Ovary (tissue), 7 donors: ENCODE measurements at regions not wholly inside any gene's neighbourhood (a gene's known extent, or its start where the extent isn't known, plus 50 kb on each side); places are given as distances from the start of the nearest gene placed in this dataset.

Experiments
- DNase-seq, 5 donors: peaks; one replicate each; pipeline ENCODE4 v3.0.0-alpha.2; 2019 to 2020
- H3K27ac ChIP-seq, 2 donors: fragments of 200-600 bp; one replicate each; pipeline versions ENCODE4 v1.5.1 to v1.8.0; 2019 to 2022
- H3K27me3 ChIP-seq: fragments of 200-600 bp; one replicate; pipeline ENCODE4 v1.8.0; 2022
- H3K36me3 ChIP-seq: fragments of 200-600 bp; sonication (generic); one replicate; pipeline ENCODE4 v1.5.1; 2019
- H3K4me1 ChIP-seq: one replicate; pipeline ENCODE4 v1.8.1; 2013; ENCODE audit warnings: mild to moderate bottlenecking, moderate library complexity; ENCODE audit not compliant: insufficient read depth
- H3K4me3 ChIP-seq: fragments of 200-600 bp; sonication (generic); one replicate; pipeline ENCODE4 v1.5.1; 2017
- H3K9me3 ChIP-seq, 2 donors: fragments of 200-600 bp in 1 of 2; sonication (generic) in 1 of 2; one replicate each; pipeline versions ENCODE4 v1.5.1 to v1.8.1; 2013 to 2019; ENCODE audit warnings: mild to moderate bottlenecking in 1 of 2, moderate library complexity in 1 of 2
- EP300 ChIP-seq: sonication (generic); formaldehyde crosslinking; IDR thresholded peaks from one replicate; pipeline ENCODE4 v1.6.1; 2017; ENCODE audit warnings: antibody characterized with exemption
- POLR2A ChIP-seq: fragments of 450-650 bp; IDR thresholded peaks from one replicate; pipeline ENCODE4 v1.6.1; 2017; ENCODE audit warnings: antibody characterized with exemption, mild to moderate bottlenecking, moderate library complexity
- WGBS, 3 donors: extraction: QIAGEN DNeasy Blood & Tissue Kit in 1 of 3; methylation state at CpG; one replicate each; pipeline versions ENCODE4 v1.1.5 to v1.1.7; 2013 to 2017; 5-methylcytosine and 5-hydroxymethylcytosine counted together
- intact Hi-C, 4 donors: fragments of 100-400 bp; cut with DNase I; formaldehyde crosslinking; loops; one replicate each; pipeline versions ENCODE4 v1.11.0 to v1.15.1; 2022 to 2023
- TF ChIP-seq, protein P1 (sequence below), 3 donors: fragments of 450-650 bp in 2 of 3; fragments of 200-600 bp in 1 of 3; IDR thresholded peaks; one replicate each; pipeline versions ENCODE4 v1.5.1 to v1.8.0; 2016 to 2022; ENCODE audit warnings: antibody characterized with exemption in 3 of 3, mild to moderate bottlenecking in 1 of 3
- donor health status: DM: no; HTN: no; CAD: no; lungs with moderate emphysema.
- donor health status: DM: no; HTN: no; CAD: no.
- donor health status: Bipolar disorder and iron deficiency.
- donor health status: DM: no; HTN: no; CAD: no.
- donor health status: DM: yes; HTN: yes; CAD: no.

DNA sequence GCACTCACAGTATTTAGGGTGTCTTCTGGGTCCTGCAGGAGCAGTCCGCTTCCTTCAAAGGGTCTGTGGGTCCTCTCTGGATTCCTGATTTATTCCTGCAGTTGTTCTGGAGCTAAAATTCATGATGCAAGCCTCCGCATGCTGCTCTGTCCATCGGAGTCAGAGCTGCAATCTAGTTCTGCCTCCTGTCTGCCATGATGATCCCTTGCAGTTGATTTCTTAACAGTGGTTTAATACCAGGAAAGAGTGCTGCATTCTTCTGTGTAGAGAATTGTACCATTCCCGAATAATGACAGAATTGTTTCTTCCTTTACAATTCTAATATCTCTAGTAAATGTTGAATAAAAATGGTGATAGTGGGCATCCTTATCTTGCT lies 72.0 kb upstream of the B3GAT2 start:
- Histone ChIP-seq H3K4me1 (peaks cover 2% of the 10 kb centered on the region), H3K36me3 (no peaks in the 10 kb centered on the region), H3K4me3 (no peak overlapping the region), H3K27ac (no peak overlapping the region), H3K27me3 (no peaks in the 10 kb centered on the region), H3K9me3 (no peaks in the 10 kb centered on the region)
- no peak for TF ChIP-seq POLR2A
- no peak for TF ChIP-seq EP300
- TF ChIP-seq, protein P1, sequence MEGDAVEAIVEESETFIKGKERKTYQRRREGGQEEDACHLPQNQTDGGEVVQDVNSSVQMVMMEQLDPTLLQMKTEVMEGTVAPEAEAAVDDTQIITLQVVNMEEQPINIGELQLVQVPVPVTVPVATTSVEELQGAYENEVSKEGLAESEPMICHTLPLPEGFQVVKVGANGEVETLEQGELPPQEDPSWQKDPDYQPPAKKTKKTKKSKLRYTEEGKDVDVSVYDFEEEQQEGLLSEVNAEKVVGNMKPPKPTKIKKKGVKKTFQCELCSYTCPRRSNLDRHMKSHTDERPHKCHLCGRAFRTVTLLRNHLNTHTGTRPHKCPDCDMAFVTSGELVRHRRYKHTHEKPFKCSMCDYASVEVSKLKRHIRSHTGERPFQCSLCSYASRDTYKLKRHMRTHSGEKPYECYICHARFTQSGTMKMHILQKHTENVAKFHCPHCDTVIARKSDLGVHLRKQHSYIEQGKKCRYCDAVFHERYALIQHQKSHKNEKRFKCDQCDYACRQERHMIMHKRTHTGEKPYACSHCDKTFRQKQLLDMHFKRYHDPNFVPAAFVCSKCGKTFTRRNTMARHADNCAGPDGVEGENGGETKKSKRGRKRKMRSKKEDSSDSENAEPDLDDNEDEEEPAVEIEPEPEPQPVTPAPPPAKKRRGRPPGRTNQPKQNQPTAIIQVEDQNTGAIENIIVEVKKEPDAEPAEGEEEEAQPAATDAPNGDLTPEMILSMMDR (IDR thresholded peaks at IDR 0.05): no peak
- 89 to 92% (median 91%) methylated on average over 4 of the region's 4 CpGs for WGBS, 3 donors
- no peak for DNase-seq
- intact Hi-C loops: no loop called here

DNA sequence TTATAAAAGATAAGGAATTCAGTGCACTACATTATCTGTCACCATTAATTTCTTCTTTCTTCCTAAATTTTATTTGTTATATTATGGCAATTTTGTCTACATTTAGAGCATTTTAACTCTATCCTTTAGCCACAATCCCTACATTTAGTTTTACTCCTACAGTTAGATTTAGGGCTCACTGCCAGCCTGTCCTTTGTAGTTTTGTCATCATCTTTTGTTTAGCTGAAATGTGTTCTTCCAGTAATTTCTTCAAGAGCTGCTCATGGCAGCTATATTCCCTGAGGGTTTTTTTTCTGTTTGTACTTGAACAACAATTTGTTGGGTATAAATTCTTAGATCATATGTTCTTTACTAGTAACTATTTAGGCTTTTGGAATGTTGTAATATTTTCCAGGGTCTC lies 72.7 kb upstream of the B3GAT2 start:
- no peak for DNase-seq
- no peaks in the 10 kb centered on the region for H3K27me3 ChIP-seq
- H3K36me3 ChIP-seq: no peaks in the 10 kb centered on the region
- H3K9me3 ChIP-seq: no peaks in the 10 kb centered on the region
- no peak overlapping the region for H3K4me3 ChIP-seq
- intact Hi-C loops: no loop called here
- no peak overlapping the region for H3K27ac ChIP-seq
- peaks cover 2% of the 10 kb centered on the region for H3K4me1 ChIP-seq
- no peak for TF ChIP-seq EP300
- TF ChIP-seq, protein P1 (IDR thresholded peaks at IDR 0.05): no peak
- no peak for TF ChIP-seq POLR2A

DNA sequence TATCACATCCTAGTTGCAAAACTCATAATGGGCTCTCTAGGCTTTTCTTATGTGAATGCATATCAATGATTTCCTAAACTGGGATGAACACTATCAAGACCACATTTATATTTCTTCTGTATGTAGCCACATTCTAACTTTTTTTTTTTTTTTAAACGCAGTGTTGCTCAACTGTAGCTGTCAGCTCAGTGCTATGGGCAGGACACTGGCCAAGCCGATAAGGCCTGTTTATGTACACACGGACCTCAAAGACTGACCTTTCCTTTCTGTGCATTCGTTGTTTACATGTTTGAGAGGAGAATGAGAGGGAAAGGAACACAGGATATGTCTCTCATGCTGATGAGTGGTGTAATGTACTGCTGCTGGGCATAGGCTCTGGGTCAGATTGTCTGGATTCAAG lies 75.1 kb upstream of the B3GAT2 start:
- Histone ChIP-seq H3K4me1 (peaks cover 2% of the 10 kb centered on the region), H3K27me3 (no peaks in the 10 kb centered on the region), H3K4me3 (no peak overlapping the region), H3K9me3 (no peaks in the 10 kb centered on the region), H3K36me3 (no peaks in the 10 kb centered on the region), H3K27ac (no peak overlapping the region)
- no peak for DNase-seq
- intact Hi-C loops: no loop called here
- 6 to 28% (median 10%) methylated on average over 4 of the region's 4 CpGs for WGBS, 3 donors
- TF ChIP-seq POLR2A: no peak
- TF ChIP-seq, protein P1 (IDR thresholded peaks at IDR 0.05): no peak
- TF ChIP-seq EP300: no peak

DNA sequence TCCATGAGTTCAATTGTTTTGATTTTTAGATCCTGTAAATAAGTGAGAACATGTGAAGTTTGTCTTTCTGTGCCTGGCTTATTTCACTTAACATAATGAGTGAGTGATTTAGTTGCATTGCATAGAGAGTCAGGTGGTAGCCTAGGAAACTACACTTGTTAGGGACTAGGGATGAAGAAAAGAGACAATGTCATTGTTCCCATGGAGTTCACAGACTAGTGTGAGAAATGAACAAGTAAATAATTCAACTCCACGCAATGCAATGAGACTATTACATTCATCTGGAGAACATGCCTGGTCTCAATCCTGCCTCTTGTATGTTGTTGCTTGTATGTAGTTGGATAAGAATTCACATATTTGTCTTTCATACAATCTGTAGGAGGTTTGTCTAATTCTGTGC lies 76.3 kb upstream of the B3GAT2 start:
- Histone ChIP-seq H3K4me1 (peaks cover 2% of the 10 kb centered on the region), H3K9me3 (no peaks in the 10 kb centered on the region), H3K27me3 (no peaks in the 10 kb centered on the region), H3K4me3 (no peak overlapping the region), H3K36me3 (no peaks in the 10 kb centered on the region), H3K27ac (no peak overlapping the region)
- TF ChIP-seq POLR2A: no peak
- TF ChIP-seq, protein P1 (IDR thresholded peaks at IDR 0.05): no peak
- no peak for TF ChIP-seq EP300
- WGBS, 3 donors: 90 to 97% (median 96%) methylated on average over 1 of the region's 1 CpG
- intact Hi-C loops: no loop called here
- no peak for DNase-seq

DNA sequence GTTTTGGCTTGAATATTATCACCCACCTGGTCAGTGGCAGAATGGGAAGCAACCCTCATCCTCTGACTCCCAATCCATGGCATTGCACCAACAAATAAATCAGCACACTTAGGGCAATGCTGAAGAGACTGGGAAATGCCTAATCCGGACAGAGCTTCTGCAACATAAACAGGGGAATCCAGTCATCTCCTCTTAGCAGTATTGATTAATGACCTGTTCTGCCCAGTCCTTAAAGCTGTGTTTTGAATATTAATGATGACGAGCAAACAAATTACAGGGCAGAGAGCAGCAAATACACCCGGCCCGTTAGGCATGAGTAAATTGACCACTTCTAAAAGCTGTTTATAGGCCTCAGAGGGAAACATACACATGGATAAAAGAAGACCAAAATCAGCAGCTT lies 77.0 kb upstream of the B3GAT2 start:
- intact Hi-C loops: no loop called here

More for the DNA sequence above, 77.0 kb upstream of the B3GAT2 start:
- 46 to 56% (median 54%) methylated on average over 4 of the region's 4 CpGs for WGBS, 3 donors
- no peak for TF ChIP-seq POLR2A
- TF ChIP-seq, protein P1 (IDR thresholded peaks at IDR 0.05): no peak
- TF ChIP-seq EP300: no peak
- Histone ChIP-seq H3K9me3 (no peaks in the 10 kb centered on the region), H3K27ac (no peak overlapping the region), H3K36me3 (no peaks in the 10 kb centered on the region), H3K27me3 (no peaks in the 10 kb centered on the region), H3K4me3 (no peak overlapping the region), H3K4me1 (peaks cover 4% of the 10 kb centered on the region)
- DNase-seq: no peak
